Mesenchymal stem cell (in vitro differentiated cells and primary cell): ENCODE measurements at regions not wholly inside any gene's neighbourhood (a gene's known extent, or its start where the extent isn't known, plus 50 kb on each side); places are given as distances from the start of the nearest gene placed in this dataset.
"Not testable (repeated sequence)": the region's sequence is repeated elsewhere in the genome, so short reads cannot be mapped to it uniquely, and the experiment has no call there.

Experiments used
- DNase-seq: peaks from one replicate; pipeline ENCODE4 v3.0.0-alpha.2; 2013
- H2AFZ ChIP-seq: one replicate; pipeline ENCODE4 v1.6.1; 2013; ENCODE audit warnings: low read depth, mild to moderate bottlenecking, control low read depth, inconsistent platforms, low read length, moderate library complexity
- H2AK5ac ChIP-seq: 2 replicates; pipeline ENCODE4 v1.6.1; 2013; ENCODE audit warnings: low read length, moderate library complexity, mild to moderate bottlenecking, inconsistent platforms; ENCODE audit not compliant: severe bottlenecking
- H2BK120ac ChIP-seq: one replicate; pipeline ENCODE4 v1.6.1; 2013; ENCODE audit warnings: low read depth, mild to moderate bottlenecking, inconsistent platforms, low read length, moderate library complexity
- H2BK12ac ChIP-seq, 2 experiments: one replicate each; pipeline ENCODE4 v1.6.1; 2013; ENCODE audit warnings: inconsistent platforms in 2 of 2, low read length in 2 of 2, mild to moderate bottlenecking in 2 of 2, moderate library complexity in 2 of 2, control low read depth in 1 of 2
- H2BK15ac ChIP-seq: one replicate; pipeline ENCODE4 v1.6.1; 2013; ENCODE audit warnings: mild to moderate bottlenecking, low read depth, inconsistent platforms; ENCODE audit not compliant: poor library complexity, severe bottlenecking
- H2BK5ac ChIP-seq: 2 replicates; pipeline ENCODE4 v1.6.1; 2013; ENCODE audit warnings: low read depth, mild to moderate bottlenecking, low read length, control low read depth, inconsistent platforms; ENCODE audit not compliant: poor library complexity, severe bottlenecking
- H3K14ac ChIP-seq, 2 experiments: one replicate each; pipeline ENCODE4 v1.6.1; 2013; ENCODE audit warnings: inconsistent platforms in 2 of 2, low read length in 2 of 2, control low read depth in 1 of 2, mild to moderate bottlenecking in 1 of 2, moderate library complexity in 1 of 2
- H3K18ac ChIP-seq, 2 experiments: one replicate each; pipeline ENCODE4 v1.6.1; 2013; ENCODE audit warnings: inconsistent platforms in 2 of 2, low read length in 2 of 2, control low read depth in 1 of 2, low read depth in 1 of 2, mild to moderate bottlenecking in 1 of 2
- H3K23ac ChIP-seq, 2 experiments: one replicate each; pipeline ENCODE4 v1.6.1; 2013; ENCODE audit warnings: inconsistent platforms in 2 of 2, low read length in 2 of 2, mild to moderate bottlenecking in 2 of 2, moderate library complexity in 2 of 2, control low read depth in 1 of 2
- H3K27ac ChIP-seq: 2 replicates; pipeline ENCODE4 v1.5.1; 2013; ENCODE audit warnings: mild to moderate bottlenecking, moderate library complexity, low read length, control low read depth, inconsistent platforms; ENCODE audit not compliant: poor library complexity, severe bottlenecking
- H3K27me3 ChIP-seq, 2 experiments: 2 replicates each; pipeline versions ENCODE4 v1.6.1 to v1.7.0; 2013; ENCODE audit warnings: low read length in 2 of 2, mild to moderate bottlenecking in 2 of 2, moderate library complexity in 2 of 2, control low read depth in 1 of 2, inconsistent platforms in 1 of 2; ENCODE audit not compliant: control insufficient read depth in 1 of 2, insufficient read depth in 1 of 2
- H3K36me3 ChIP-seq, 2 experiments: 2 replicates each; pipeline versions ENCODE4 v1.6.1 to v1.7.0; 2013; ENCODE audit warnings: low read length in 2 of 2, control low read depth in 1 of 2, inconsistent platforms in 1 of 2, low read depth in 1 of 2, mild to moderate bottlenecking in 1 of 2; ENCODE audit not compliant: insufficient read depth in 2 of 2, control insufficient read depth in 1 of 2
- H3K4ac ChIP-seq, 2 experiments: one replicate each; pipeline ENCODE4 v1.6.1; 2013; ENCODE audit warnings: inconsistent platforms in 2 of 2, low read length in 2 of 2, mild to moderate bottlenecking in 2 of 2, moderate library complexity in 2 of 2, control low read depth in 1 of 2, low read depth in 1 of 2
- H3K4me1 ChIP-seq: 2 replicates; pipeline ENCODE4 v1.6.1; 2013; ENCODE audit warnings: low read depth, low read length, control low read depth; ENCODE audit not compliant: control insufficient read depth, insufficient read depth
- H3K4me2 ChIP-seq: 2 replicates; pipeline ENCODE4 v1.6.1; 2013; ENCODE audit warnings: low read length, mild to moderate bottlenecking, inconsistent platforms; ENCODE audit not compliant: poor library complexity, severe bottlenecking
- H3K4me3 ChIP-seq, 2 experiments: 2 replicates each; pipeline versions ENCODE4 v1.5.1 to v1.7.0; 2013; ENCODE audit warnings: low read length in 2 of 2, mild to moderate bottlenecking in 2 of 2, control low read depth in 1 of 2, low read depth in 1 of 2; ENCODE audit not compliant: insufficient read depth in 1 of 2
- H3K79me1 ChIP-seq: replicated peaks from 2 replicates; pipeline ENCODE4 v1.6.1; 2013; ENCODE audit warnings: mild to moderate bottlenecking, control low read depth, low read length, inconsistent platforms; ENCODE audit not compliant: poor library complexity, severe bottlenecking
- H3K9ac ChIP-seq: 2 replicates; pipeline ENCODE4 v1.7.0; 2013; ENCODE audit warnings: mild to moderate bottlenecking, low read length, moderate library complexity
- H3K9me3 ChIP-seq: 2 replicates; pipeline ENCODE4 v1.7.0; 2013; ENCODE audit warnings: mild to moderate bottlenecking, low read length; ENCODE audit not compliant: control insufficient read depth
- H4K8ac ChIP-seq: one replicate; pipeline ENCODE4 v1.6.1; 2013; ENCODE audit warnings: inconsistent platforms, mild to moderate bottlenecking, low read length, moderate library complexity
- H4K91ac ChIP-seq: one replicate; pipeline ENCODE4 v1.6.1; 2013; ENCODE audit warnings: mild to moderate bottlenecking, low read length, inconsistent platforms
- WGBS: methylation state at CpG from one replicate; pipeline ENCODE4 v1.1.7; 2013; ENCODE audit warnings: mixed read lengths; 5-methylcytosine and 5-hydroxymethylcytosine counted together

GRCh38 chr5:174504266-174504726, 220.1 kb upstream of the MSX2 start:
- Histone ChIP-seq H3K4me3 (no peak overlapping the region), H2BK15ac (no peak overlapping the region), H3K27me3 (peaks cover 0 to 3% of the 10 kb centered on the region in 2 experiments), H4K91ac (no peak overlapping the region), H3K36me3 (no peaks in the 10 kb centered on the region), H3K79me1 (no peaks in the 10 kb centered on the region), H3K18ac (no peak overlapping the region), H4K8ac (no peak overlapping the region), H3K9me3 (peaks cover 11% of the 10 kb centered on the region), H2BK12ac (no peak overlapping the region), H3K4me2 (no peak overlapping the region), H3K4me1 (no peaks in the 10 kb centered on the region), H3K27ac (no peak overlapping the region), H3K9ac (no peak overlapping the region), H2BK5ac (no peak overlapping the region), H2BK120ac (no peak overlapping the region), H3K14ac (no peak overlapping the region), H2AK5ac (no peak overlapping the region), H3K23ac (no peak overlapping the region), H3K4ac (no peak overlapping the region), H2AFZ (no peak overlapping the region)
- 96% methylated on average over 7 of the region's 9 CpGs for WGBS
- no peak for DNase-seq

GRCh38 chr5:174505621-174506020, 218.8 kb upstream of the MSX2 start:
- peaks cover 5% of the 10 kb centered on the region for H3K9me3 ChIP-seq
- no peak overlapping the region for H2BK5ac ChIP-seq
- H2AFZ ChIP-seq, result no peak overlapping the region
- no peak overlapping the region for H3K9ac ChIP-seq
- no peak overlapping the region for H3K14ac ChIP-seq
- no peak overlapping the region for H2AK5ac ChIP-seq
- no peak overlapping the region for H2BK12ac ChIP-seq
- H4K91ac ChIP-seq, result no peak overlapping the region
- H2BK15ac ChIP-seq, result no peak overlapping the region
- H3K27ac ChIP-seq, result no peak overlapping the region
- no peak overlapping the region for H4K8ac ChIP-seq
- 90% methylated on average over 3 of the region's 4 CpGs for WGBS
- H3K4me2 ChIP-seq, result no peak overlapping the region
- H3K4me3 ChIP-seq, result no peak overlapping the region
- peaks cover 0 to 3% of the 10 kb centered on the region in 2 experiments for H3K27me3 ChIP-seq
- H3K18ac ChIP-seq, result no peak overlapping the region
- DNase-seq, result no peak
- no peaks in the 10 kb centered on the region for H3K36me3 ChIP-seq
- H3K23ac ChIP-seq, result no peak overlapping the region
- H2BK120ac ChIP-seq, result no peak overlapping the region
- H3K79me1 ChIP-seq, result no peaks in the 10 kb centered on the region
- H3K4me1 ChIP-seq, result no peaks in the 10 kb centered on the region
- no peak overlapping the region for H3K4ac ChIP-seq

- H2BK120ac ChIP-seq, H3K4me2 ChIP-seq, H3K14ac ChIP-seq, H3K18ac ChIP-seq, H3K36me3 ChIP-seq, H3K23ac ChIP-seq, H2BK15ac ChIP-seq, H2AK5ac ChIP-seq, H3K27ac ChIP-seq, H3K9me3 ChIP-seq, H2BK12ac ChIP-seq, H4K8ac ChIP-seq, H3K9ac ChIP-seq, H3K4me1 ChIP-seq, H3K4ac ChIP-seq, H3K79me1 ChIP-seq, H4K91ac ChIP-seq, H2AFZ ChIP-seq, DNase-seq, H3K4me3 ChIP-seq, H2BK5ac ChIP-seq: not testable (repeated sequence)
- peaks cover 0 to 16% of the 10 kb centered on the region in 2 experiments for H3K27me3 ChIP-seq
- WGBS, result 89% methylated on average over 6 of the region's 11 CpGs
Observed at GRCh38 chr5:174510782-174511453, 213.5 kb upstream of the MSX2 start.

GRCh38 chr5:174511714-174512253, 212.6 kb upstream of the MSX2 start:
- Histone ChIP-seq H3K14ac (no peak overlapping the region), H3K9me3 (peaks cover 3% of the 10 kb centered on the region), H3K36me3 (no peaks in the 10 kb centered on the region), H3K23ac (no peak overlapping the region), H3K9ac (no peak overlapping the region), H2AK5ac (no peak overlapping the region), H3K18ac (no peak overlapping the region), H3K4ac (no peak overlapping the region), H2BK12ac (no peak overlapping the region), H2BK15ac (no peak overlapping the region), H3K4me3 (no peak overlapping the region), H4K8ac (no peak overlapping the region), H3K4me1 (no peaks in the 10 kb centered on the region), H4K91ac (no peak overlapping the region), H3K27ac (no peak overlapping the region), H2BK5ac (no peak overlapping the region), H2AFZ (no peak overlapping the region), H3K27me3 (peaks cover 0 to 20% of the 10 kb centered on the region in 2 experiments), H3K4me2 (no peak overlapping the region), H2BK120ac (no peak overlapping the region), H3K79me1 (no peaks in the 10 kb centered on the region)
- 72% methylated on average over 3 of the region's 5 CpGs for WGBS
- DNase-seq, result no peak
